H1 (cell line): ENCODE measurements at regions not wholly inside any gene's neighbourhood (a gene's known extent, or its start where the extent isn't known, plus 50 kb on each side); places are given as distances from the start of the nearest gene placed in this dataset.

Experiments used
- CHD2 ChIP-seq: IDR thresholded peaks from 2 replicates; pipeline ENCODE4 v1.6.1; 2012; ENCODE audit warnings: low read length, improper control_type of control experiment
- CHD7 ChIP-seq: fragments of 300-600 bp; sonication (generic); IDR thresholded peaks from 2 replicates; pipeline ENCODE4 v1.7.1; 2012; ENCODE audit warnings: low read length, moderate library complexity, mild to moderate bottlenecking, inconsistent platforms; ENCODE audit not compliant: insufficient replicate concordance
- POLR2A ChIP-seq, 2 experiments: IDR thresholded peaks; 1 replicate in 1 of 2; 2 replicates in 1 of 2; pipeline ENCODE4 v1.6.1; 2011; ENCODE audit warnings: low read depth in 2 of 2, low read length in 2 of 2, mild to moderate bottlenecking in 2 of 2; ENCODE audit errors: control extremely low read depth in 1 of 2

GRCh38 chr19:28404472-28404871 is 808.5 kb downstream of the UQCRFS1 start (continued):
- TF ChIP-seq CHD7 (no peak), CHD2 (no peak), POLR2A (IDR thresholded peaks at IDR 0.05; ENCODE audit: control extremely low read depth in 1 of 2, low read depth in 2 of 2, low read length in 2 of 2) (no peak)
